Progenitor cell of endocrine pancreas (in vitro differentiated cells): ENCODE measurements at regions not wholly inside any gene's neighbourhood (a gene's known extent, or its start where the extent isn't known, plus 50 kb on each side); places are given as distances from the start of the nearest gene placed in this dataset.

ENCODE experiments used
- DNase-seq: peaks from one replicate; pipeline ENCODE4 v3.0.0; 2021; ENCODE audit warnings: low spot score; ENCODE audit not compliant: unreplicated experiment
- H3K27ac Mint-ChIP-seq: 2 replicates; pipeline ENCODE4 v1.8.0; 2021; ENCODE audit warnings: mild to moderate bottlenecking, moderate library complexity, mixed read lengths
- H3K27me3 Mint-ChIP-seq: 2 replicates; pipeline ENCODE4 v1.8.0; 2021; ENCODE audit warnings: mixed read lengths
- H3K36me3 Mint-ChIP-seq: 2 replicates; pipeline ENCODE4 v1.8.0; 2022; ENCODE audit warnings: mixed read lengths; ENCODE audit not compliant: insufficient read depth
- H3K4me1 Mint-ChIP-seq: 2 replicates; pipeline ENCODE4 v1.8.0; 2021; ENCODE audit warnings: low read depth, mixed read lengths
- H3K4me3 Mint-ChIP-seq: 2 replicates; pipeline ENCODE4 v1.8.0; 2021; ENCODE audit warnings: low read depth, mild to moderate bottlenecking, moderate library complexity, mixed read lengths
- H3K9me3 Mint-ChIP-seq: 2 replicates; pipeline ENCODE4 v1.8.0; 2021; ENCODE audit warnings: low read depth, mixed read lengths
- CTCF ChIP-seq: fragments of 200-600 bp; sonication (generic); IDR thresholded peaks from one replicate; pipeline ENCODE4 v1.5.0; 2021; ENCODE audit warnings: antibody characterized with exemption, mild to moderate bottlenecking; ENCODE audit not compliant: unreplicated experiment

DNA sequence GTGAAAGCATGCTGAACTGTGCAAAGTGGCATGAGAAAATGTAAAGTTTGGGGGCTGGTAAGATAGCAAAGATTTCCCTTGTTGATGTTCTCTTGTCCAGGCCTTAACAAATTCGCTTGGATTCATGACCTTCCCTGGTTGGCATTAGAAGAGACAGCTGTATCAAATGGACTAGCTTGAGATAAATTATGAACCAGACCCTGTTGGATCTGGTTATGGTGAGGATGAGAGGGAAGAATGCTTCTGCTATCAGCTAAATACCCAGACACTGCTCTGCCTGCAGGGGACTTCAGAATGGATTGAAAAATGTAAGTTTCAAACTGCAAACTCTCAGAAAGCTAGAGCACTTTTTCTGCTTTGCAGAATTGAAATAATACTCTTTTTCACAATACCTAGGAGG, 135.2 kb downstream of the EFNB2 start:
- H3K4me3 Mint-ChIP-seq = no peak overlapping the region
- H3K27me3 Mint-ChIP-seq = peaks cover 15% of the 10 kb centered on the region
- peaks cover under 1% of the 10 kb centered on the region for H3K4me1 Mint-ChIP-seq
- H3K36me3 Mint-ChIP-seq = no peaks in the 10 kb centered on the region
- no peak for DNase-seq
- H3K27ac Mint-ChIP-seq = no peak overlapping the region
- TF ChIP-seq CTCF = no peak
- no peaks in the 10 kb centered on the region for H3K9me3 Mint-ChIP-seq

- Mint-ChIP-seq H3K36me3 (no peaks in the 10 kb centered on the region), H3K9me3 (no peaks in the 10 kb centered on the region), H3K27me3 (peaks cover 20% of the 10 kb centered on the region), H3K27ac (no peak overlapping the region), H3K4me1 (no peaks in the 10 kb centered on the region), H3K4me3 (no peak overlapping the region)
- no peak for DNase-seq
- no peak for TF ChIP-seq CTCF
Measured at GRCh38 chr13:106398289-106398688, 137.2 kb downstream of the EFNB2 start.

GRCh38 chr13:106393776-106394175, 141.7 kb downstream of the EFNB2 start:
- peaks cover 9% of the 10 kb centered on the region for H3K27me3 Mint-ChIP-seq
- no peak for TF ChIP-seq CTCF
- H3K36me3 Mint-ChIP-seq = no peaks in the 10 kb centered on the region
- H3K4me1 Mint-ChIP-seq = peaks cover 6% of the 10 kb centered on the region
- H3K4me3 Mint-ChIP-seq = no peak overlapping the region
- peak overlapping the region; percentile 19 for H3K27ac Mint-ChIP-seq
- H3K9me3 Mint-ChIP-seq = no peaks in the 10 kb centered on the region
- no peak for DNase-seq

DNA sequence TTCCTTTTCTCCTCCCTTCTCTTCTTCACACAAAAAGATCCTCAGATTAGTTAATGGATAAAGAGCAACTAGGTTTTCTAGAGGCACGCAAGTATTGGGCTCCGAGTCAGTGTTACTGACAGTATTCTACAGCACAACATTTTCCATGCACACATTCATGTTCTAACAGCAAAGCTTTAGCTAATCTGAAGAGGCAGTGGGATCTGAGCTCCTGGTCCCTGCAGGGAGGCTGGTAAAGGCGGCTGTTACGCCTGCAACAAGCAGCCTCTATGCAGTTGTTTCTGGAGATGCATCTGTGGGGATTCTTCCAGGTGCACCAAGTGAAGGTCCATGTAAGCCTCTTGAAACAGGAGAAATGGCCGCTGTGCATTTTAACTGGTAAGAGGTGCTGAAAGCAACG, 143.8 kb downstream of the EFNB2 start:
- Mint-ChIP-seq H3K9me3 (no peaks in the 10 kb centered on the region), H3K4me1 (peaks cover 10% of the 10 kb centered on the region), H3K27me3 (peaks cover 8% of the 10 kb centered on the region), H3K4me3 (no peak overlapping the region), H3K27ac (no peak overlapping the region), H3K36me3 (no peaks in the 10 kb centered on the region)
- TF ChIP-seq CTCF = no peak
- DNase-seq = no peak

- no peak for TF ChIP-seq CTCF
- H3K4me1 Mint-ChIP-seq = peaks cover 10% of the 10 kb centered on the region
- DNase-seq = no peak
- H3K27ac Mint-ChIP-seq = no peak overlapping the region
- no peaks in the 10 kb centered on the region for H3K36me3 Mint-ChIP-seq
- H3K4me3 Mint-ChIP-seq = no peak overlapping the region
- H3K27me3 Mint-ChIP-seq = peaks cover 8% of the 10 kb centered on the region
- no peaks in the 10 kb centered on the region for H3K9me3 Mint-ChIP-seq
Measured at GRCh38 chr13:106391271-106391670, 144.2 kb downstream of the EFNB2 start.
